GM10266 (cell line): ENCODE measurements at regions not wholly inside any gene's neighbourhood (a gene's known extent, or its start where the extent isn't known, plus 50 kb on each side); places are given as distances from the start of the nearest gene placed in this dataset.

Source experiments
- DNase-seq: peaks from one replicate; pipeline ENCODE4 v3.0.0; 2012; ENCODE audit errors: extremely low spot score
- CTCF ChIP-seq: IDR thresholded peaks from 2 replicates; pipeline ENCODE4 v1.5.1; 2012; ENCODE audit warnings: mild to moderate bottlenecking, low read depth; ENCODE audit not compliant: control insufficient read depth, insufficient read depth; ENCODE audit errors: missing control alignments

- no peak for TF ChIP-seq CTCF
- no peak for DNase-seq
Observed at GRCh38 chr12:131250028-131250950, 296.6 kb downstream of the ADGRD1 start.

DNA sequence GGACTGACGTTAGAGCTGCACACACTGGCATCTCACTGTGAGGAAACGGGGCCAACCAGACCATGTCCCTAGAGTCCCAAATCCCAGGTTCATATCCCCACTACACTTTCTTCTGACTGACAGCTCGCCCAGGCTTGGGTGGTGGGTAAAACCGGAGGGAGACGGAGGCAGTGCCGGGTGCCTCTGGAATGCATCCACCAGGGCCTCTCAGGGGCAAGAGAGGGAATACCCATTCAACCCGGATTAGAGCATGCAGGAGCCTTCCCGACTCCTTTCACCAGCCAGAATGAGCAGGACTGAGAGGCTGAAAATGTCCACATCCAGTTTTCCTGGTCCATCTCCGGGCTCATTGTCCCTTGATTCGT is 297.2 kb downstream of the ADGRD1 start:
- DNase-seq = no peak
- TF ChIP-seq CTCF = no peak

- DNase-seq = no peak
Observed at GRCh38 chr12:131251336-131252101, 297.8 kb downstream of the ADGRD1 start.

GRCh38 chr12:131253376-131254026 is 299.8 kb downstream of the ADGRD1 start:
- no peak for DNase-seq
- TF ChIP-seq CTCF = no peak

More at GRCh38 chr12:131251336-131252101, 297.8 kb downstream of the ADGRD1 start:
- TF ChIP-seq CTCF = no peak

DNA sequence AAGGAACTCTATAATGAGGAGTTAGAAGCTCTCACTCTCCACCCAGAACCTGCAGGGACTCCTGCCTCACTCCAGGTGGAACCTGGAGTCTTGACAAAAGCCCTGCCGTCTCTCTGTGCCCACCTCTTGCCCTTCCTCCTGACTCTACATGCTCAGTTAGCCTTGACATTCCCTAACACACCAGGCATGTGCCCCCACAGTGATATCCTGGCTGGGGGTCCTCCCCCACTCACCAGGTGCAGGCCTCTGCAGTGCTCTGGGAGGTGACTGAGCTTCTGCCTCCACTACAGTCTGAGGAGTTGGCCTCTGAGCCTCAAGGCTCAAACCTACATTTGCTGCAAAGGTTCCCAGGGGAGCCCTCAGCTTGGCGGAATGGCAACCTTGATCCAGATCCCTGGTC is 300.7 kb downstream of the ADGRD1 start:
- TF ChIP-seq CTCF = no peak
- no peak for DNase-seq

DNA sequence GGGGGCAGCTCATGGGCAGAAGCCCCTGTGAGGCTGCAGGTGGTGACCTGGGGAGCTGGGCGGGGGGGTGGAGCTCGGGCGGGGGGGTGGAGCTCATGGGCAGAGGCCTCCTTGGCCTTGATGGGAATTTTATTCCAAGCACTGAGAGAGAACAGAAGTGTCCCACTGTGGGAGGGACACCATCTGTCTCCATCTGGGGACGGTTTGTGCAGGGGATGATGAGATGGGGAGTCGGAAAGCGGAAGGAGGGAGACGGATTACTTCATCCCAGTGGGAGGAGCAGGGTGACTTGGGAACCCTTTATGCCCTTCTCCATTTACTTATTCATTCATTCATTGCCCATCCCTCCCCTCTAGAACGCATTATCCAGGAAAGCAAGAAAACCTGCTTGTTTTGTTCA is 304.7 kb downstream of the ADGRD1 start:
- no peak for TF ChIP-seq CTCF
- no peak for DNase-seq
